Skeletal muscle tissue (tissue), 3 donors: ENCODE measurements at regions not wholly inside any gene's neighbourhood (a gene's known extent, or its start where the extent isn't known, plus 50 kb on each side); places are given as distances from the start of the nearest gene placed in this dataset.

ENCODE experiments used
- H3K27ac ChIP-seq: one replicate; pipeline ENCODE4 v1.7.0; 2013; ENCODE audit warnings: mild to moderate bottlenecking, low read depth, low read length, inconsistent platforms
- H3K27me3 ChIP-seq, 3 donors: one replicate each; pipeline ENCODE4 v1.7.0; 2013; ENCODE audit warnings: low read length in 3 of 3; ENCODE audit not compliant: control insufficient read depth in 3 of 3, insufficient read depth in 3 of 3
- H3K36me3 ChIP-seq, 3 donors: one replicate each; pipeline ENCODE4 v1.7.0; 2013; ENCODE audit warnings: low read length in 3 of 3; ENCODE audit not compliant: control insufficient read depth in 3 of 3, insufficient read depth in 3 of 3
- H3K4me1 ChIP-seq, 3 donors: one replicate each; pipeline ENCODE4 v1.7.0; 2013; ENCODE audit warnings: low read length in 3 of 3, mild to moderate bottlenecking in 3 of 3; ENCODE audit not compliant: control insufficient read depth in 3 of 3, insufficient read depth in 3 of 3
- H3K4me3 ChIP-seq, 3 donors: one replicate each; pipeline ENCODE4 v1.7.0; 2013; ENCODE audit warnings: low read length in 3 of 3
- H3K9ac ChIP-seq, 3 donors: one replicate each; pipeline ENCODE4 v1.7.0; 2013; ENCODE audit warnings: low read length in 3 of 3, mild to moderate bottlenecking in 3 of 3, moderate library complexity in 2 of 3, low read depth in 1 of 3
- H3K9me3 ChIP-seq, 3 donors: one replicate each; pipeline ENCODE4 v1.7.0; 2013; ENCODE audit warnings: low read length in 3 of 3; ENCODE audit not compliant: control insufficient read depth in 3 of 3
- donor health status: Osteomylitis.

- H3K9me3 ChIP-seq = no peaks in the 10 kb centered on the region
- peak overlapping the region in 1 of 3 donors; percentile 1 for H3K9ac ChIP-seq
- H3K4me3 ChIP-seq = no peak overlapping the region
- peak overlapping the region; percentile 94 for H3K27ac ChIP-seq
- no peaks in the 10 kb centered on the region for H3K36me3 ChIP-seq
- H3K27me3 ChIP-seq = no peaks in the 10 kb centered on the region
- peaks cover 61 to 79% (median 68%) of the 10 kb centered on the region in 3 donors for H3K4me1 ChIP-seq
Measured at GRCh38 chr20:50406610-50407136, 103.5 kb upstream of the PTPN1 start.

- no peaks in the 10 kb centered on the region for H3K9me3 ChIP-seq
- no peaks in the 10 kb centered on the region for H3K27me3 ChIP-seq
- H3K4me3 ChIP-seq = no peak overlapping the region
- H3K4me1 ChIP-seq = peaks cover 60 to 74% (median 63%) of the 10 kb centered on the region in 3 donors
- H3K27ac ChIP-seq = peak overlapping the region; percentile 36
- no peaks in the 10 kb centered on the region for H3K36me3 ChIP-seq
- H3K9ac ChIP-seq = peak overlapping the region in 2 of 3 donors; percentile 1 to 19
Measured at GRCh38 chr20:50408526-50409364, 101.4 kb upstream of the PTPN1 start.

- H3K27me3 ChIP-seq = no peaks in the 10 kb centered on the region
- H3K9me3 ChIP-seq = no peaks in the 10 kb centered on the region
- peak overlapping the region; percentile 36 for H3K27ac ChIP-seq
- no peak overlapping the region for H3K4me3 ChIP-seq
- H3K9ac ChIP-seq = peak overlapping the region in 1 of 3 donors; percentile 19
- no peaks in the 10 kb centered on the region for H3K36me3 ChIP-seq
- peaks cover 54 to 68% (median 55%) of the 10 kb centered on the region in 3 donors for H3K4me1 ChIP-seq
Measured at GRCh38 chr20:50409495-50409894, 100.7 kb upstream of the PTPN1 start.

- H3K9me3 ChIP-seq = no peaks in the 10 kb centered on the region
- H3K36me3 ChIP-seq = no peaks in the 10 kb centered on the region
- no peaks in the 10 kb centered on the region for H3K27me3 ChIP-seq
- H3K4me1 ChIP-seq = peaks cover 54 to 67% (median 54%) of the 10 kb centered on the region in 3 donors
- H3K4me3 ChIP-seq = no peak overlapping the region
- peak overlapping the region; percentile 42 for H3K27ac ChIP-seq
- no peak overlapping the region for H3K9ac ChIP-seq
Measured at GRCh38 chr20:50410343-50410742, 99.8 kb upstream of the PTPN1 start.

GRCh38 chr20:50412069-50412468, 98.1 kb upstream of the PTPN1 start:
- H3K27me3 ChIP-seq = no peaks in the 10 kb centered on the region
- no peaks in the 10 kb centered on the region for H3K9me3 ChIP-seq
- H3K36me3 ChIP-seq = no peaks in the 10 kb centered on the region
- no peak overlapping the region for H3K4me3 ChIP-seq
- H3K9ac ChIP-seq = peak overlapping the region in 1 of 3 donors; percentile 7
- no peak overlapping the region for H3K27ac ChIP-seq
- peaks cover 52 to 65% (median 52%) of the 10 kb centered on the region in 3 donors for H3K4me1 ChIP-seq

GRCh38 chr20:50412499-50412898, 97.7 kb upstream of the PTPN1 start:
- Histone ChIP-seq H3K9me3 (no peaks in the 10 kb centered on the region), H3K9ac (no peak overlapping the region), H3K4me3 (no peak overlapping the region), H3K27me3 (no peaks in the 10 kb centered on the region), H3K4me1 (peaks cover 52 to 65% (median 54%) of the 10 kb centered on the region in 3 donors), H3K36me3 (no peaks in the 10 kb centered on the region), H3K27ac (no peak overlapping the region)

GRCh38 chr20:50413088-50413500, 97.1 kb upstream of the PTPN1 start:
- Histone ChIP-seq H3K27me3 (no peaks in the 10 kb centered on the region), H3K4me3 (no peak overlapping the region), H3K36me3 (no peaks in the 10 kb centered on the region), H3K4me1 (peaks cover 50 to 61% (median 53%) of the 10 kb centered on the region in 3 donors), H3K9ac (no peak overlapping the region), H3K27ac (no peak overlapping the region), H3K9me3 (no peaks in the 10 kb centered on the region)

- H3K9me3 ChIP-seq = no peaks in the 10 kb centered on the region
- H3K27ac ChIP-seq = peak overlapping the region; percentile 94
- no peaks in the 10 kb centered on the region for H3K36me3 ChIP-seq
- peak overlapping the region in 1 of 3 donors; percentile 22 for H3K4me3 ChIP-seq
- peak overlapping the region; percentile 72 to 85 (median 73) for H3K9ac ChIP-seq
- H3K4me1 ChIP-seq = peaks cover 39 to 50% (median 42%) of the 10 kb centered on the region in 3 donors
- H3K27me3 ChIP-seq = no peaks in the 10 kb centered on the region
Measured at GRCh38 chr20:50415021-50415515, 95.1 kb upstream of the PTPN1 start.

GRCh38 chr20:50415516-50416268, 94.5 kb upstream of the PTPN1 start:
- Histone ChIP-seq H3K9me3 (no peaks in the 10 kb centered on the region), H3K4me1 (peaks cover 39 to 50% (median 42%) of the 10 kb centered on the region in 3 donors), H3K36me3 (no peaks in the 10 kb centered on the region), H3K27me3 (no peaks in the 10 kb centered on the region), H3K27ac (peak overlapping the region; percentile 94), H3K9ac (peak overlapping the region; percentile 73 to 85 (median 82)), H3K4me3 (peak overlapping the region; percentile 7 to 66 (median 49))
